ENCODE measurements at regions not wholly inside any gene's neighbourhood (a gene's known extent, or its start where the extent isn't known, plus 50 kb on each side); places are given as distances from the start of the nearest gene placed in this dataset.

- TF ChIP-seq CTCF (IDR thresholded peaks at IDR 0.05; ENCODE audit: borderline replicate concordance, extremely low read depth, insufficient read depth), result no peak
- H3K9ac ChIP-seq (ENCODE audit: low read length in 3 of 3), result no peak overlapping the region
- H3K36me3 ChIP-seq (ENCODE audit: control insufficient read depth in 2 of 3, insufficient read depth in 3 of 3, low read length in 3 of 3), result no peaks in the 10 kb centered on the region
These were observed 69.2 kb upstream of the SERP2 start for GRCh38 chr13:44304433-44304725.

GRCh38 chr13:44305286-44305685 is 68.3 kb upstream of the SERP2 start:
- no peak overlapping the region for H3K9ac ChIP-seq (ENCODE audit: low read length in 3 of 3)
- intact Hi-C loops (cut with DNase I), result no loop called here
- no peaks in the 10 kb centered on the region for H3K36me3 ChIP-seq (ENCODE audit: control insufficient read depth in 2 of 3, insufficient read depth in 3 of 3, low read length in 3 of 3)
- no peaks in the 10 kb centered on the region for H3K9me3 ChIP-seq (ENCODE audit: control insufficient read depth in 2 of 3, insufficient read depth in 1 of 3, low read length in 3 of 3)
- no peak overlapping the region for H3K4me3 ChIP-seq (ENCODE audit: low read length in 3 of 3)
- H3K4me1 ChIP-seq (ENCODE audit: control insufficient read depth in 2 of 3, insufficient read depth in 2 of 3, low read depth in 1 of 3, low read length in 3 of 3), result peaks cover 3 to 12% (median 4%) of the 10 kb centered on the region in 3 donors
- TF ChIP-seq CTCF (IDR thresholded peaks at IDR 0.05; ENCODE audit: borderline replicate concordance, extremely low read depth, insufficient read depth), result no peak
- no peak overlapping the region for H3K27ac ChIP-seq (ENCODE audit: low read depth in 2 of 2, low read length in 2 of 2)
- H3K27me3 ChIP-seq (ENCODE audit: control insufficient read depth, insufficient read depth, low read length), result no peaks in the 10 kb centered on the region
- FAIRE-seq (no peak), DNase-seq (peak in 2 of 5 donors; percentile 38 to 49)

More at GRCh38 chr13:44304433-44304725, 69.2 kb upstream of the SERP2 start:
- Histone ChIP-seq H3K9me3 (ENCODE audit: control insufficient read depth in 2 of 3, insufficient read depth in 1 of 3, low read length in 3 of 3) (no peaks in the 10 kb centered on the region), H3K27me3 (ENCODE audit: control insufficient read depth, insufficient read depth, low read length) (no peaks in the 10 kb centered on the region), H3K4me1 (ENCODE audit: control insufficient read depth in 2 of 3, insufficient read depth in 2 of 3, low read depth in 1 of 3, low read length in 3 of 3) (peaks cover 5 to 12% (median 8%) of the 10 kb centered on the region in 3 donors), H3K4me3 (ENCODE audit: low read length in 3 of 3) (no peak overlapping the region), H3K27ac (ENCODE audit: low read depth in 2 of 2, low read length in 2 of 2) (no peak overlapping the region)
- DNase-seq (no peak), FAIRE-seq (no peak)
- intact Hi-C loops (cut with DNase I), result no loop called here

GRCh38 chr13:44305917-44306370 is 67.7 kb upstream of the SERP2 start:
- Histone ChIP-seq H3K4me1 (ENCODE audit: control insufficient read depth in 2 of 3, insufficient read depth in 2 of 3, low read depth in 1 of 3, low read length in 3 of 3) (peaks cover 0 to 12% (median 3%) of the 10 kb centered on the region in 3 donors), H3K27me3 (ENCODE audit: control insufficient read depth, insufficient read depth, low read length) (no peaks in the 10 kb centered on the region), H3K9ac (ENCODE audit: low read length in 3 of 3) (peak overlapping the region in 1 of 3 donors; percentile 41), H3K27ac (ENCODE audit: low read depth in 2 of 2, low read length in 2 of 2) (peak overlapping the region; percentile 40 to 51), H3K9me3 (ENCODE audit: control insufficient read depth in 2 of 3, insufficient read depth in 1 of 3, low read length in 3 of 3) (no peaks in the 10 kb centered on the region), H3K4me3 (ENCODE audit: low read length in 3 of 3) (no peak overlapping the region), H3K36me3 (ENCODE audit: control insufficient read depth in 2 of 3, insufficient read depth in 3 of 3, low read length in 3 of 3) (no peaks in the 10 kb centered on the region)
- peak in 1 of 5 donors; percentile 38 for DNase-seq
- TF ChIP-seq CTCF (IDR thresholded peaks at IDR 0.05; ENCODE audit: borderline replicate concordance, extremely low read depth, insufficient read depth), result no peak
- intact Hi-C loops (cut with DNase I), result no loop called here
- FAIRE-seq, result no peak

Measured in kidney (tissue), 13 donors.